ENCODE measurements at regions not wholly inside any gene's neighbourhood (a gene's known extent, or its start where the extent isn't known, plus 50 kb on each side); places are given as distances from the start of the nearest gene placed in this dataset.
"Not testable (repeated sequence)": the region's sequence is repeated elsewhere in the genome, so short reads cannot be mapped to it uniquely, and the experiment has no call there.

GRCh38 chr17:15847447-15848229 lies 97.3 kb upstream of the ADORA2B start:
- not testable (repeated sequence) for TF ChIP-seq CTCF (IDR thresholded peaks at IDR 0.05); POLR2AphosphoS5 (IDR thresholded peaks at IDR 0.05; ENCODE audit: low read depth, low read length)
